OCI-LY7 (cell line): ENCODE measurements at regions not wholly inside any gene's neighbourhood (a gene's known extent, or its start where the extent isn't known, plus 50 kb on each side); places are given as distances from the start of the nearest gene placed in this dataset.

ENCODE experiments used
- BruUV-seq: library from RNA; stranded (reverse); fragments of 400-500 nt; replicated peaks from 2 replicates; lab custom pipeline; 2021; lab: Mats Ljungman, UMichigan
- CTCF ChIA-PET: fragments of 300-600 bp; sonication (Branson Sonifier 250); formaldehyde crosslinking; loops from one replicate; lab custom pipeline; 2022; ENCODE audit warnings: antibody characterized with exemption; ENCODE audit not compliant: unreplicated experiment; lab: Charles Lee
- POLR2A ChIA-PET: fragments of 300-600 bp; sonication (Branson Sonifier 250); formaldehyde crosslinking; loops from one replicate; lab custom pipeline; 2022; ENCODE audit warnings: antibody characterized with exemption; lab: Charles Lee
- DNase-seq: peaks from one replicate; pipeline ENCODE4 v3.0.0-alpha.2; 2015; ENCODE audit warnings: low spot score
- H2AFZ ChIP-seq: fragments of 200-600 bp; sonication (generic), shearing (Covaris generic); 2 replicates; pipeline ENCODE4 v1.6.1; 2014; ENCODE audit warnings: mild to moderate bottlenecking, antibody characterized with exemption, low read length, moderate library complexity
- H3K27ac ChIP-seq: fragments of 200-600 bp; sonication (generic); 2 replicates; pipeline ENCODE4 v1.5.1; 2014; ENCODE audit warnings: mixed run types, low read depth, mild to moderate bottlenecking, moderate library complexity, low read length, inconsistent platforms; ENCODE audit not compliant: poor library complexity, severe bottlenecking
- H3K36me3 ChIP-seq: fragments of 200-600 bp; sonication (generic); 2 replicates; pipeline ENCODE4 v1.6.1; 2014; ENCODE audit warnings: mild to moderate bottlenecking, antibody characterized with exemption, low read length, moderate library complexity, mixed read lengths; ENCODE audit not compliant: insufficient read depth
- H3K4me1 ChIP-seq: fragments of 200-600 bp; sonication (generic); 2 replicates; pipeline ENCODE4 v1.5.1; 2014; ENCODE audit warnings: mild to moderate bottlenecking, low read length; ENCODE audit not compliant: insufficient read depth, poor library complexity, severe bottlenecking
- H3K4me2 ChIP-seq: fragments of 200-600 bp; sonication (generic); 2 replicates; pipeline ENCODE4 v1.6.1; 2014; ENCODE audit warnings: mild to moderate bottlenecking, low read length
- H3K4me3 ChIP-seq: fragments of 200-600 bp; sonication (generic); 2 replicates; pipeline ENCODE4 v1.5.1; 2014; ENCODE audit warnings: mild to moderate bottlenecking, low read depth, low read length; ENCODE audit not compliant: poor library complexity, severe bottlenecking
- H3K79me2 ChIP-seq: fragments of 200-600 bp; sonication (generic); 2 replicates; pipeline ENCODE4 v1.6.1; 2016; ENCODE audit warnings: low read depth, mild to moderate bottlenecking, low read length, moderate library complexity, mixed read lengths; ENCODE audit not compliant: insufficient read depth
- H3K9me2 ChIP-seq: fragments of 200-600 bp; sonication (generic); 2 replicates; pipeline ENCODE4 v1.6.1; 2016; ENCODE audit warnings: mild to moderate bottlenecking, low read length, mixed read lengths; ENCODE audit not compliant: insufficient read depth
- H3K9me3 ChIP-seq: fragments of 200-600 bp; sonication (generic); 2 replicates; pipeline ENCODE4 v1.6.1; 2014; ENCODE audit warnings: mild to moderate bottlenecking, mixed run types, low read length, mixed read lengths
- H4K20me1 ChIP-seq: fragments of 200-600 bp; sonication (generic); 2 replicates; pipeline ENCODE4 v1.6.1; 2014; ENCODE audit warnings: mild to moderate bottlenecking, antibody characterized with exemption, low read length, moderate library complexity, mixed read lengths; ENCODE audit not compliant: insufficient read depth
- EZH2phosphoT487 ChIP-seq: fragments of 200-600 bp; sonication (generic); IDR thresholded peaks from 2 replicates; pipeline ENCODE4 v1.6.1; 2018; ENCODE audit warnings: low read depth, borderline replicate concordance, mild to moderate bottlenecking, mixed run types, antibody characterized with exemption, low read length, moderate library complexity, mixed read lengths
- intact Hi-C: fragments of 100-400 bp; cut with micrococcal nuclease; formaldehyde crosslinking; loops from one replicate; pipeline ENCODE4 v1.10.0; 2022; ENCODE audit not compliant: unreplicated experiment
- TF ChIP-seq, protein P1 (sequence below): fragments of 200-600 bp; sonication (generic); conservative IDR thresholded peaks from 2 replicates; pipeline ENCODE4 v1.5.1; 2014; ENCODE audit warnings: mild to moderate bottlenecking, antibody characterized with exemption, low read length, moderate library complexity, mixed read lengths

DNA sequence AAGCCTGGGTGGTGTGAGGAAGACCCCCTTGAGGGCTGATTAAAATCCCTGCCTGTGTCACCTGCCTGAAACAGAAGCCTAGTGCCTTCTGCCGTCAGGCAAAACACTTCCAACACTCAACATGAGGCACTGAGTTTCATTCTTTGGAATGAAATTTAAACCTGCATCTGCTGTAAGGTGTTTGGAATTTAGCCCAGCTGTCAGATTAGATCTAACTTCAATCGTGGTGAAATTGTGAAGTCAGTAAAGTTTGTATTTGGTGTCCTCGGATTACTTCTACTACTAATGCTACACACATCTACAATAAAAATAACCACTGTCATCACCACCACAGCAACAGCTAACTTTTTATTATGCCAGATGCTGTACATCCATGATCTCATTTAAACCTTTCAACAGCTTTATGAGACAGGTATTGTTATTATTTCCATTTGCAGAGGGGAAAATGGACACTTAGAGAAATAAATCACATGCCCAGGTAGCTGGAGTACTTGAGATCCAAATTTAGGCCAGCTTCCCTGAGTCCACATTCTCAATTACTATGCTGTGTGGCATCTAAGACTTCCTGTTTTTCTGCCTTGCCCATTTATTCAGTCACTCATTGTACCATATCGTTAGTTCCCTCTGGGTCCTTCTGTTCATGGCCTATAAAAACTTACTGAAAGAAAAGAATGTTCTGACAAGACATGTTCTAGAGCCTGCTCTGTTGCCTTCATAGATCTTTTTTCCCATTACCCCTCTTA lies 98.2 kb upstream of the GCFC2 start:
- intact Hi-C loops, result no loop called here
- TF ChIP-seq, protein P1, sequence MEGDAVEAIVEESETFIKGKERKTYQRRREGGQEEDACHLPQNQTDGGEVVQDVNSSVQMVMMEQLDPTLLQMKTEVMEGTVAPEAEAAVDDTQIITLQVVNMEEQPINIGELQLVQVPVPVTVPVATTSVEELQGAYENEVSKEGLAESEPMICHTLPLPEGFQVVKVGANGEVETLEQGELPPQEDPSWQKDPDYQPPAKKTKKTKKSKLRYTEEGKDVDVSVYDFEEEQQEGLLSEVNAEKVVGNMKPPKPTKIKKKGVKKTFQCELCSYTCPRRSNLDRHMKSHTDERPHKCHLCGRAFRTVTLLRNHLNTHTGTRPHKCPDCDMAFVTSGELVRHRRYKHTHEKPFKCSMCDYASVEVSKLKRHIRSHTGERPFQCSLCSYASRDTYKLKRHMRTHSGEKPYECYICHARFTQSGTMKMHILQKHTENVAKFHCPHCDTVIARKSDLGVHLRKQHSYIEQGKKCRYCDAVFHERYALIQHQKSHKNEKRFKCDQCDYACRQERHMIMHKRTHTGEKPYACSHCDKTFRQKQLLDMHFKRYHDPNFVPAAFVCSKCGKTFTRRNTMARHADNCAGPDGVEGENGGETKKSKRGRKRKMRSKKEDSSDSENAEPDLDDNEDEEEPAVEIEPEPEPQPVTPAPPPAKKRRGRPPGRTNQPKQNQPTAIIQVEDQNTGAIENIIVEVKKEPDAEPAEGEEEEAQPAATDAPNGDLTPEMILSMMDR, result no peak
- TF ChIP-seq EZH2phosphoT487, result no peak
- no peak overlapping the region for H3K27ac ChIP-seq
- ChIA-PET CTCF (no interaction called here), POLR2A (no interaction called here)
- H3K9me3 ChIP-seq, result no peaks in the 10 kb centered on the region
- H3K4me3 ChIP-seq, result no peak overlapping the region
- no peak overlapping the region for H2AFZ ChIP-seq
- no peaks in the 10 kb centered on the region for H3K36me3 ChIP-seq
- H3K79me2 ChIP-seq, result no peaks in the 10 kb centered on the region
- no peaks in the 10 kb centered on the region for H3K9me2 ChIP-seq
- no peak overlapping the region for H3K4me2 ChIP-seq
- no peaks in the 10 kb centered on the region for H3K4me1 ChIP-seq
- no TSS peak for BruUV-seq
- no peaks in the 10 kb centered on the region for H4K20me1 ChIP-seq
- no peak for DNase-seq

DNA sequence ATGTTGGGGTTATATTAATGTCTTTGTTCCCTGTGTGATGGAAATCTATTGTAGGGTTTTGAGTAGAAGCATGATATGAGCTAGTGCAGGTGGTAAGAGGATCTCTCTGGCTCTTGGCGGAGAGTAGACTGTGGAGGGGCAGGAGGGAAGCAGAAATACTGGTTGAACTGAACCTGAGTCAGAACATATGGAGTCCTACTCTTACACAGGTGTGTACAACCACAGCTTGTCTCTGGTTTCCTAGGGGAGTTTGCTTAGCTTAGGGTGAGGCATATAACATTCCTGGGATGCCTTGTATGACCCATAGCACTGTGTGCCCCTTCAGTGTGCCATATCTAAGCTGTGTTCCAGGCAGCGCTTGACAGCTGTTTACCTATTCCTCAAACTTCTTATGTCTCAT lies 97.3 kb upstream of the GCFC2 start:
- no peak for DNase-seq
- intact Hi-C loops, result no loop called here
- ChIA-PET CTCF (no interaction called here), POLR2A (no interaction called here)
- Histone ChIP-seq H3K79me2 (no peaks in the 10 kb centered on the region), H3K4me1 (no peaks in the 10 kb centered on the region), H3K9me2 (no peaks in the 10 kb centered on the region), H3K36me3 (no peaks in the 10 kb centered on the region), H3K27ac (no peak overlapping the region), H3K9me3 (no peaks in the 10 kb centered on the region), H4K20me1 (no peaks in the 10 kb centered on the region), H3K4me3 (no peak overlapping the region), H3K4me2 (no peak overlapping the region), H2AFZ (no peak overlapping the region)
- TF ChIP-seq, protein P1, result no peak
- no peak for TF ChIP-seq EZH2phosphoT487
- BruUV-seq, result no TSS peak

DNA sequence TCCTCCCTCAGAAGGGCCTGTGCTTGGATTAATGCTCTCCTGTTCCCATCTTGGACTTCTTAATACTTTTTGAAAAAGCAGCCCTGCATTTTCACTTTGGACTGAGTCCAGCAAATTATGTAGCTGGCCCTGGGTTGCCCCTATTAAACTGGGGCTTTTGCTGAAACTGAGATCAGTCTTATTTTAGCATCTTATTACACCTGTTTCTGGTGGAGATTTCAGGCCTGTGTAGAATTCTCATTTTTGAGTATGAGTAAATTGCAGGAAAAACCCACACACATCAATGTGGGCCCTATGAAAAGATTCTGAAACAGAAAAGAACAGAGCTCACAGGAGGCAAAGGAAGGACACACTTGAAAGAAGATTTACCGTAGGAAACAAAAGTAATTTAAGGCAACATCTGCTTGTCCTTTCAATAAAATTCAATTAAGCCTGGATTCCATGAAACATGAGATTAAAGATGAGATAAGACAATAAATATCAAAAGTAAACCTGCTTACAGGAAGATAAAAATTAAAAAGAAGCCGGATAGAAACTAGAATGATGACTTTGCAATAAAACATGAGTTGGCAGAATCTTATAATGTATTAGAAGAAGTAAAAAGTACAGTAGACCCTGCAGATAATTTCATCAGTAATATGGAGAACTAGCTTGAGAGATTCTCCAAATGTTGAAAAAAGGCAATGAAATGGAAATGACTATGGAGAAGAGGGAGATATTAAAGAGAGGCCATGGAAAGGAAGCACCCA lies 90.7 kb upstream of the GCFC2 start:
- Histone ChIP-seq H3K4me3 (no peak overlapping the region), H2AFZ (no peak overlapping the region), H3K4me2 (no peak overlapping the region), H4K20me1 (no peaks in the 10 kb centered on the region), H3K79me2 (no peaks in the 10 kb centered on the region), H3K9me3 (no peaks in the 10 kb centered on the region), H3K4me1 (no peaks in the 10 kb centered on the region), H3K36me3 (no peaks in the 10 kb centered on the region), H3K27ac (no peak overlapping the region), H3K9me2 (no peaks in the 10 kb centered on the region)
- TF ChIP-seq, protein P1, result no peak
- no peak for TF ChIP-seq EZH2phosphoT487
- BruUV-seq, result no TSS peak
- CTCF ChIA-PET, result no interaction called here
- DNase-seq, result no peak
- intact Hi-C loops, result no loop called here
- POLR2A ChIA-PET, result no interaction called here
